Upper lobe of left lung (tissue), 6 donors: ENCODE measurements at regions not wholly inside any gene's neighbourhood (a gene's known extent, or its start where the extent isn't known, plus 50 kb on each side); places are given as distances from the start of the nearest gene placed in this dataset.
A peak's percentile ranks its signal among the peaks of the same experiment; 100 is the strongest.
"Not testable (repeated sequence)": the region's sequence is repeated elsewhere in the genome, so short reads cannot be mapped to it uniquely, and the experiment has no call there.

Experiments used
- ATAC-seq, 2 donors: fragments of 200-7000 bp; cut with Tn5 transposase; one replicate each; pipeline ENCODE4 v1.9.1; 2022; ENCODE audit warnings: mild to moderate bottlenecking in 2 of 2, moderate library complexity in 2 of 2; ENCODE audit not compliant: low FRiP score in 2 of 2
- DNase-seq, 2 donors: peaks; one replicate each; pipeline ENCODE4 v3.0.0-alpha.2; 2019 to 2020
- H3K27ac ChIP-seq, 4 donors: fragments of 200-600 bp; sonication (generic); one replicate each; pipeline ENCODE4 v1.5.1; 2016 to 2019
- H3K27me3 ChIP-seq, 4 donors: fragments of 200-600 bp; sonication (generic); one replicate each; pipeline ENCODE4 v1.5.1; 2017 to 2019
- H3K36me3 ChIP-seq, 4 donors: fragments of 200-600 bp; sonication (generic); one replicate each; pipeline ENCODE4 v1.5.1; 2016 to 2019
- H3K4me1 ChIP-seq, 4 donors: fragments of 200-600 bp; sonication (generic); one replicate each; pipeline ENCODE4 v1.5.1; 2018 to 2019
- H3K4me3 ChIP-seq, 4 donors: fragments of 200-600 bp; sonication (generic); one replicate each; pipeline ENCODE4 v1.5.1; 2017 to 2019; ENCODE audit warnings: mild to moderate bottlenecking in 2 of 4, moderate library complexity in 1 of 4
- H3K9me3 ChIP-seq, 4 donors: fragments of 200-600 bp; sonication (generic); one replicate each; pipeline ENCODE4 v1.5.1; 2018 to 2019
- EP300 ChIP-seq, 4 donors: sonication (generic); formaldehyde crosslinking; IDR thresholded peaks; one replicate each; pipeline ENCODE4 v1.5.1; 2017; ENCODE audit warnings: antibody characterized with exemption in 4 of 4, control low read depth in 2 of 4
- POLR2A ChIP-seq, 4 donors: fragments of 450-650 bp; IDR thresholded peaks; one replicate each; pipeline ENCODE4 v1.5.1; 2016 to 2017; ENCODE audit warnings: antibody characterized with exemption in 4 of 4, mild to moderate bottlenecking in 2 of 4
- POLR2AphosphoS5 ChIP-seq, 2 donors: sonication (generic); formaldehyde crosslinking; IDR thresholded peaks; one replicate each; pipeline ENCODE4 v1.5.1; 2017; ENCODE audit warnings: antibody characterized with exemption in 2 of 2
- WGBS, 2 donors: methylation state at CpG; one replicate each; pipeline ENCODE4 v1.1.5; 2017 to 2018; 5-methylcytosine and 5-hydroxymethylcytosine counted together
- TF ChIP-seq, protein P1 (sequence below), 6 experiments: fragments of 450-650 bp in 4 of 6; fragments of 200-600 bp in 2 of 6; sonication (generic) in 2 of 6; IDR thresholded peaks; one replicate each; pipeline ENCODE4 v1.5.1; 2016 to 2019; ENCODE audit warnings: antibody characterized with exemption in 6 of 6
- donor health status: DM: no; HTN: no; CAD: no; lungs with moderate emphysema.
- donor health status: DM: no; HTN: yes; CAD: no; lungs with severe emphysema.

DNA sequence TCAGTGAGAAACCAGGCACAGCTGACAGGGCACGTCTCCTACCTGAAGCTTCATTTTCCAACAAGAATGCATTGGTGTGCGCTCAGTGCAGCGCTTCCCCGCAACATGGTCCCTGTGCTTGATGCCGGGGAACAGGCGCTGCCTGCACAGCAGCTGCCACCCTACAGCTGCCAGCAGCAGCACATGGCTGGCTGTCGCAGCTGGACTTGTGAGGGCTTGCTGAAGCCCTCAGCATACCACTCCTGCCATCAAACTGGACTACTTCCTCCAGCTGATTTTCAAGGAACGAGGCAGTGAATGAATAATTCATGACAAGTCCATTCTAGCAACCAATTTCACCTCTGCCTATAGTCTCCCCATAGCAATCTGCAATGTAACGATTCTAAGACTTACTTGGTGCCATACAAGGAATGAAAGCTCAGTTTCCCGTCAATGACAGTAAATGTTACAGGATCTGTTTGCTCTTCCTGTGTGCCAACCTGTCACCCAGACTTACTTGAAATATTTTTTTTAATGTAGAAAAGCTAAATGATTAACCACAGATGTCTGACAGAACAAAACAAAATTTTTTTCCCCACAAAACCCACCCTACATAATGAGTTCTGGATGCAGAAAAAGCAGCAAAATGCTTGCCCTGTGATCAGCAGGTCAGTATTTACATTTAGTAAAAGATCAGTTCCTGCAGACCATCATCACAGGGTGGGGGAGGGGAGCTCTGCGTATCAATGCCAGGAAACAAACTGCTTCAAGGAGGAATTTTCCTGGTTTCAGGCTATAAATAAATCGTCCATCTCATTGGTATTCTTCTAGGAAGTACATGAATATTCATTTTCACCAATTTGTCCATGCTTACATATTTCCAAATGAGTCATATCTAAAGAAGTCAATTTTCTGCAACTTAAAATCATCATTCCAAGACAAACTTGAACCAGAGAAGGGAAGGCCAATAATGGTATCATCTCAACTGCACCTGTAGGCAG, 140.6 kb downstream of the ALOX5 start:
- no peak for ATAC-seq
- DNase-seq, result peak in 1 of 2 donors; percentile 45
- Histone ChIP-seq H3K27ac (no peak overlapping the region), H3K4me3 (no peak overlapping the region), H3K9me3 (no peaks in the 10 kb centered on the region), H3K36me3 (no peaks in the 10 kb centered on the region), H3K4me1 (peaks cover 0 to 13% (median 11%) of the 10 kb centered on the region in 4 donors), H3K27me3 (no peaks in the 10 kb centered on the region)
- WGBS, 2 donors, result 62 to 75% methylated on average over 7 to 12 of the region's 12 CpGs
- TF ChIP-seq, protein P1, sequence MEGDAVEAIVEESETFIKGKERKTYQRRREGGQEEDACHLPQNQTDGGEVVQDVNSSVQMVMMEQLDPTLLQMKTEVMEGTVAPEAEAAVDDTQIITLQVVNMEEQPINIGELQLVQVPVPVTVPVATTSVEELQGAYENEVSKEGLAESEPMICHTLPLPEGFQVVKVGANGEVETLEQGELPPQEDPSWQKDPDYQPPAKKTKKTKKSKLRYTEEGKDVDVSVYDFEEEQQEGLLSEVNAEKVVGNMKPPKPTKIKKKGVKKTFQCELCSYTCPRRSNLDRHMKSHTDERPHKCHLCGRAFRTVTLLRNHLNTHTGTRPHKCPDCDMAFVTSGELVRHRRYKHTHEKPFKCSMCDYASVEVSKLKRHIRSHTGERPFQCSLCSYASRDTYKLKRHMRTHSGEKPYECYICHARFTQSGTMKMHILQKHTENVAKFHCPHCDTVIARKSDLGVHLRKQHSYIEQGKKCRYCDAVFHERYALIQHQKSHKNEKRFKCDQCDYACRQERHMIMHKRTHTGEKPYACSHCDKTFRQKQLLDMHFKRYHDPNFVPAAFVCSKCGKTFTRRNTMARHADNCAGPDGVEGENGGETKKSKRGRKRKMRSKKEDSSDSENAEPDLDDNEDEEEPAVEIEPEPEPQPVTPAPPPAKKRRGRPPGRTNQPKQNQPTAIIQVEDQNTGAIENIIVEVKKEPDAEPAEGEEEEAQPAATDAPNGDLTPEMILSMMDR (IDR thresholded peaks at IDR 0.05), result no peak

DNA sequence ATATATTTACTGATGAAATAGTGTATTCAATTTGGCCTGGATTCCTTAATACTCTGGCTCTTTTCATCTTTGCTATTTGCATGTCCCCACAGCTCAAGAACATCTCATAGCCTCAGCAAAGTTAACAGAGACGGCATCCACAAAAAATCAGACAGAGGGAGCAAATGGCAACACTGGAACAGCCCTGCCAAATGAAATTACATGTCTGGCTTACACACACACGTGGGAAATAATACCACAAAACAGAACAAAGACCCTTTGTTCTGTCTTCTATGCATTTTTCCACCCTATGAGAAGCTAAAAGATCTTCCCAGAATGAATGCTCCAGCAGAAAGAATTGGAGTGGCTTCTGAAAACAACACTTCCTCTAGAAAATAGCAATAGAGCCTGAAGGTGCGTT, 139.5 kb downstream of the ALOX5 start:
- H3K36me3 ChIP-seq, result no peaks in the 10 kb centered on the region
- H3K4me3 ChIP-seq, result no peak overlapping the region
- no peak for ATAC-seq
- TF ChIP-seq POLR2AphosphoS5 (IDR thresholded peaks at IDR 0.05), result no peak
- TF ChIP-seq, protein P1 (IDR thresholded peaks at IDR 0.05), result no peak
- TF ChIP-seq EP300 (IDR thresholded peaks at IDR 0.05), result no peak
- no peak for TF ChIP-seq POLR2A (IDR thresholded peaks at IDR 0.05)
- 80 to 82% methylated on average over 3 of the region's 3 CpGs for WGBS, 2 donors
- DNase-seq, result no peak
- no peak overlapping the region for H3K27ac ChIP-seq
- H3K9me3 ChIP-seq, result no peaks in the 10 kb centered on the region
- no peaks in the 10 kb centered on the region for H3K27me3 ChIP-seq
- H3K4me1 ChIP-seq, result peaks cover 0 to 13% (median 11%) of the 10 kb centered on the region in 4 donors

DNA sequence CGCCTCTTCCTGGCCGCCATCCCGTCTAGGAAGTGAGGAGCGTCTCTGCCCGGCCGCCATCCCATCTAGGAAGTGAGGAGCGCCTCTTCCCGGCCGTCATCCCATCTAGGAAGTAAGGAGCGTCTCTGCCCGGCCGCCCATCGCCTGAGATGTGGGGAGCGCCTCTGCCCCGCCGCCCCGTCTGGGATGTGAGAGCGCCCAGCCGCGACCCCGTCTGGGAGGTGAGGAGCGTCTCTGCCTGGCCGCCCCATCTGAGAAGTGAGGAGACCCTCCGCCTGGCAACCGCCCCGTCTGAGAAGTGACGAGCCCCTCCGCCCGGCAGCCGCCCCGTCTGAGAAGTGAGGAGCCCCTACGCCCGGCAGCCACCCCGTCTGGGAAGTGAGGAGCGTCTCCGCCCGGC, 137.9 kb downstream of the ALOX5 start:
- peaks cover 0 to 13% (median 11%) of the 10 kb centered on the region in 4 donors for H3K4me1 ChIP-seq
- 98% methylated on average over 28 of the region's 37 CpGs; no CpG with 5 or more reads in 1 of the 2 donors for WGBS, 2 donors
- DNase-seq, result peak in 1 of 2 donors; percentile 59
- not testable (repeated sequence) for H3K4me3 ChIP-seq, H3K27ac ChIP-seq, H3K27me3 ChIP-seq, H3K9me3 ChIP-seq, H3K36me3 ChIP-seq, ATAC-seq

DNA sequence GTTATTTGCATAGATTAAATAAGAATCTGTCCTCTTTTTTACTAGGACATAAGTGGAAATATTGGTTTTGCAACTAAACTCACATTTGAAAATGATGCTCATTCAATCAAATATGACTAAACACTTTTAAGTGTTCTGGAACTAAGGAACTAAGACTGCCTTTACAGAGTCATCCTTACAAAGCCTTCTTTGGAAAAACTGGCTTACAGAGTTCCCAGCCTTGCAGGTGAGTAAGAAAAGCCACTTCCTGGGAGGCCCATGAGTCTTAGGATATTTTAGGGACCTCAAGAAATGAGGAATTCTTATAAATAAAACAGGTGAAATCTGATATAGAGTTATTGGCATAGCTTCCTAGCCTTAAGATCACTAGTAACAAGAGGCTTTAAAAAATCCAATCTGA, 135.5 kb downstream of the ALOX5 start:
- Histone ChIP-seq H3K27ac (no peak overlapping the region), H3K4me3 (no peak overlapping the region), H3K9me3 (no peaks in the 10 kb centered on the region), H3K4me1 (peaks cover 0 to 4% (median 3%) of the 10 kb centered on the region in 4 donors), H3K36me3 (no peaks in the 10 kb centered on the region), H3K27me3 (no peaks in the 10 kb centered on the region)
- TF ChIP-seq EP300 (IDR thresholded peaks at IDR 0.05), result no peak
- no peak for TF ChIP-seq POLR2AphosphoS5 (IDR thresholded peaks at IDR 0.05)
- no peak for TF ChIP-seq POLR2A (IDR thresholded peaks at IDR 0.05)
- TF ChIP-seq, protein P1 (IDR thresholded peaks at IDR 0.05), result no peak
- DNase-seq (no peak), ATAC-seq (no peak)

DNA sequence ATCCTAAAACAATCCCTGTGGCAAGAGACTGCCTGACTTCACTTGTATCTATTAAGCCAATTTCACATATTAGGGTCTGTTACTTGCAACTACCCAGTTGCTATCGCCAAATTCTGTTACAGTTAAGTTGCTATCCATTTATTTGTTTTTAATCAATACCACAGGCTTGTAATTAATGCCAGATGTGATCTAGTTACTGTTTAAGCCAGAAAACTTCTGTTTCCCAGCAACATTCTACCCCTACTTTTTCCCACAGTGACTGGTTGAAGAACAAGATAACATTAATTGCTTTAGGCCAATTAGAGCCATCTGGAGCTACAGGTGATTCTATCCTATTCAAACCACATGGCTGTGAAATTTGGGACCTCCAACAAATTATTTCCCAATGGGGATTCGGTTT, 131.3 kb downstream of the ALOX5 start:
- Histone ChIP-seq H3K4me3 (no peak overlapping the region), H3K4me1 (no peaks in the 10 kb centered on the region), H3K27ac (no peak overlapping the region), H3K9me3 (no peaks in the 10 kb centered on the region), H3K27me3 (no peaks in the 10 kb centered on the region), H3K36me3 (no peaks in the 10 kb centered on the region)
- DNase-seq (no peak), ATAC-seq (no peak)
- TF ChIP-seq, protein P1 (IDR thresholded peaks at IDR 0.05), result no peak
- TF ChIP-seq POLR2A (IDR thresholded peaks at IDR 0.05), result no peak
- TF ChIP-seq POLR2AphosphoS5 (IDR thresholded peaks at IDR 0.05), result no peak
- no peak for TF ChIP-seq EP300 (IDR thresholded peaks at IDR 0.05)
- WGBS, 2 donors, result 94 to 95% methylated on average over 2 of the region's 2 CpGs
